ENCODE measurements at regions not wholly inside any gene's neighbourhood (a gene's known extent, or its start where the extent isn't known, plus 50 kb on each side); places are given as distances from the start of the nearest gene placed in this dataset.

GRCh38 chr15:60208709-60209108 is 189.1 kb downstream of the ANXA2 start:
- Histone ChIP-seq H3K36me3 (ENCODE audit: control insufficient read depth in 4 of 4, insufficient read depth in 3 of 4, low read depth in 1 of 4, low read length in 3 of 4) (no peaks in the 10 kb centered on the region), H3K27me3 (ENCODE audit: control insufficient read depth in 4 of 4, insufficient read depth in 4 of 4, low read length in 3 of 4) (peaks cover 0 to 9% (median 2%) of the 10 kb centered on the region in 4 donors), H3K9ac (ENCODE audit: low read depth in 1 of 2, low read length in 2 of 2) (no peak overlapping the region), H3K27ac (ENCODE audit: low read depth in 1 of 2, low read length in 2 of 2) (no peak overlapping the region), H3K4me1 (ENCODE audit: control insufficient read depth in 4 of 4, insufficient read depth in 4 of 4, low read length in 3 of 4) (no peaks in the 10 kb centered on the region), H3K9me3 (ENCODE audit: control insufficient read depth in 4 of 4, low read length in 3 of 4) (no peaks in the 10 kb centered on the region), H3K4me3 (ENCODE audit: low read depth in 1 of 3, low read length in 3 of 3) (no peak overlapping the region)
- DNase-seq (ENCODE audit: low spot score) = no peak
- WGBS = 68% methylated on average over 4 of the region's 4 CpGs
- TF ChIP-seq HNF4G (IDR thresholded peaks at IDR 0.05) = no peak
- TF ChIP-seq GABPA (IDR thresholded peaks at IDR 0.05 in 1 of 2, conservative IDR thresholded peaks at IDR 0.05 in 1 of 2) = no peak
- TF ChIP-seq, protein P1, sequence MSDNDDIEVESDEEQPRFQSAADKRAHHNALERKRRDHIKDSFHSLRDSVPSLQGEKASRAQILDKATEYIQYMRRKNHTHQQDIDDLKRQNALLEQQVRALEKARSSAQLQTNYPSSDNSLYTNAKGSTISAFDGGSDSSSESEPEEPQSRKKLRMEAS (IDR thresholded peaks at IDR 0.05) = no peak
- TF ChIP-seq RAD21 (IDR thresholded peaks at IDR 0.05) = no peak
- no peak for TF ChIP-seq YY1 (IDR thresholded peaks at IDR 0.05)

DNA sequence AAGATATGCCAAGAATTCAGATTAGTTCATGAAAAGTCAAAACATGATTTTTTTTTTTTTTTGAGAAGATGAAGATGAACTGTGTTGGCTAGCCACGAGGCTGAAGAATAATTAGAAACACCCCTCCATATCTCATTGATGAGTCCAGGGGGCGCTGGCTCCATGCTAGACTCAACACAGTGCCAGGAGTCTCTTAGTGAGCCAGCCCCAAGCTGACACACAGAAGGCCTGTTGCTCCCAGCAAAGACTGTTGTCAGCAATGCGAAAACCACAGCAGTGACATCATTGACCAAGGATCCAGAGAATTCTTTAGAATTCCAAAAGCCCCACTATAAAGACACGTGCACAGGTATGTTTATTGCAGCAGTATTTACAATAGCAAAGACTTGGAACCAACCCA is 185.2 kb downstream of the ANXA2 start:
- TF ChIP-seq, protein P2, sequence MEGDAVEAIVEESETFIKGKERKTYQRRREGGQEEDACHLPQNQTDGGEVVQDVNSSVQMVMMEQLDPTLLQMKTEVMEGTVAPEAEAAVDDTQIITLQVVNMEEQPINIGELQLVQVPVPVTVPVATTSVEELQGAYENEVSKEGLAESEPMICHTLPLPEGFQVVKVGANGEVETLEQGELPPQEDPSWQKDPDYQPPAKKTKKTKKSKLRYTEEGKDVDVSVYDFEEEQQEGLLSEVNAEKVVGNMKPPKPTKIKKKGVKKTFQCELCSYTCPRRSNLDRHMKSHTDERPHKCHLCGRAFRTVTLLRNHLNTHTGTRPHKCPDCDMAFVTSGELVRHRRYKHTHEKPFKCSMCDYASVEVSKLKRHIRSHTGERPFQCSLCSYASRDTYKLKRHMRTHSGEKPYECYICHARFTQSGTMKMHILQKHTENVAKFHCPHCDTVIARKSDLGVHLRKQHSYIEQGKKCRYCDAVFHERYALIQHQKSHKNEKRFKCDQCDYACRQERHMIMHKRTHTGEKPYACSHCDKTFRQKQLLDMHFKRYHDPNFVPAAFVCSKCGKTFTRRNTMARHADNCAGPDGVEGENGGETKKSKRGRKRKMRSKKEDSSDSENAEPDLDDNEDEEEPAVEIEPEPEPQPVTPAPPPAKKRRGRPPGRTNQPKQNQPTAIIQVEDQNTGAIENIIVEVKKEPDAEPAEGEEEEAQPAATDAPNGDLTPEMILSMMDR (IDR thresholded peaks at IDR 0.05; ENCODE audit: low read depth, low read length, missing input control) = no peak
- TF ChIP-seq HNF4G (IDR thresholded peaks at IDR 0.05) (no peak), GABPA (IDR thresholded peaks at IDR 0.05 in 1 of 2, conservative IDR thresholded peaks at IDR 0.05 in 1 of 2) (no peak), FOXA2 (IDR thresholded peaks at IDR 0.05) (no peak), YY1 (IDR thresholded peaks at IDR 0.05) (no peak), RAD21 (IDR thresholded peaks at IDR 0.05) (no peak)
- TF ChIP-seq, protein P3, sequence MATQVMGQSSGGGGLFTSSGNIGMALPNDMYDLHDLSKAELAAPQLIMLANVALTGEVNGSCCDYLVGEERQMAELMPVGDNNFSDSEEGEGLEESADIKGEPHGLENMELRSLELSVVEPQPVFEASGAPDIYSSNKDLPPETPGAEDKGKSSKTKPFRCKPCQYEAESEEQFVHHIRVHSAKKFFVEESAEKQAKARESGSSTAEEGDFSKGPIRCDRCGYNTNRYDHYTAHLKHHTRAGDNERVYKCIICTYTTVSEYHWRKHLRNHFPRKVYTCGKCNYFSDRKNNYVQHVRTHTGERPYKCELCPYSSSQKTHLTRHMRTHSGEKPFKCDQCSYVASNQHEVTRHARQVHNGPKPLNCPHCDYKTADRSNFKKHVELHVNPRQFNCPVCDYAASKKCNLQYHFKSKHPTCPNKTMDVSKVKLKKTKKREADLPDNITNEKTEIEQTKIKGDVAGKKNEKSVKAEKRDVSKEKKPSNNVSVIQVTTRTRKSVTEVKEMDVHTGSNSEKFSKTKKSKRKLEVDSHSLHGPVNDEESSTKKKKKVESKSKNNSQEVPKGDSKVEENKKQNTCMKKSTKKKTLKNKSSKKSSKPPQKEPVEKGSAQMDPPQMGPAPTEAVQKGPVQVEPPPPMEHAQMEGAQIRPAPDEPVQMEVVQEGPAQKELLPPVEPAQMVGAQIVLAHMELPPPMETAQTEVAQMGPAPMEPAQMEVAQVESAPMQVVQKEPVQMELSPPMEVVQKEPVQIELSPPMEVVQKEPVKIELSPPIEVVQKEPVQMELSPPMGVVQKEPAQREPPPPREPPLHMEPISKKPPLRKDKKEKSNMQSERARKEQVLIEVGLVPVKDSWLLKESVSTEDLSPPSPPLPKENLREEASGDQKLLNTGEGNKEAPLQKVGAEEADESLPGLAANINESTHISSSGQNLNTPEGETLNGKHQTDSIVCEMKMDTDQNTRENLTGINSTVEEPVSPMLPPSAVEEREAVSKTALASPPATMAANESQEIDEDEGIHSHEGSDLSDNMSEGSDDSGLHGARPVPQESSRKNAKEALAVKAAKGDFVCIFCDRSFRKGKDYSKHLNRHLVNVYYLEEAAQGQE (IDR thresholded peaks at IDR 0.05) = no peak
- Histone ChIP-seq H3K9me3 (ENCODE audit: control insufficient read depth in 4 of 4, low read length in 3 of 4) (no peaks in the 10 kb centered on the region), H3K27me3 (ENCODE audit: control insufficient read depth in 4 of 4, insufficient read depth in 4 of 4, low read length in 3 of 4) (no peaks in the 10 kb centered on the region), H3K4me3 (ENCODE audit: low read depth in 1 of 3, low read length in 3 of 3) (no peak overlapping the region), H3K36me3 (ENCODE audit: control insufficient read depth in 4 of 4, insufficient read depth in 3 of 4, low read depth in 1 of 4, low read length in 3 of 4) (no peaks in the 10 kb centered on the region), H3K4me1 (ENCODE audit: control insufficient read depth in 4 of 4, insufficient read depth in 4 of 4, low read length in 3 of 4) (no peaks in the 10 kb centered on the region), H3K9ac (ENCODE audit: low read depth in 1 of 2, low read length in 2 of 2) (no peak overlapping the region), H3K27ac (ENCODE audit: low read depth in 1 of 2, low read length in 2 of 2) (no peak overlapping the region)
- 68% methylated on average over 4 of the region's 4 CpGs for WGBS
- DNase-seq (ENCODE audit: low spot score) = no peak

- Histone ChIP-seq H3K4me1 (ENCODE audit: control insufficient read depth in 4 of 4, insufficient read depth in 4 of 4, low read length in 3 of 4) (no peaks in the 10 kb centered on the region), H3K9me3 (ENCODE audit: control insufficient read depth in 4 of 4, low read length in 3 of 4) (no peaks in the 10 kb centered on the region), H3K27me3 (ENCODE audit: control insufficient read depth in 4 of 4, insufficient read depth in 4 of 4, low read length in 3 of 4) (no peaks in the 10 kb centered on the region), H3K9ac (ENCODE audit: low read depth in 1 of 2, low read length in 2 of 2) (no peak overlapping the region), H3K36me3 (ENCODE audit: control insufficient read depth in 4 of 4, insufficient read depth in 3 of 4, low read depth in 1 of 4, low read length in 3 of 4) (no peaks in the 10 kb centered on the region), H3K4me3 (ENCODE audit: low read depth in 1 of 3, low read length in 3 of 3) (no peak overlapping the region), H3K27ac (ENCODE audit: low read depth in 1 of 2, low read length in 2 of 2) (no peak overlapping the region)
- WGBS = 56% methylated on average over 3 of the region's 3 CpGs
- no peak for DNase-seq (ENCODE audit: low spot score)
- TF ChIP-seq TAF1 (conservative IDR thresholded peaks at IDR 0.05) = no peak
- TF ChIP-seq, protein P1 (IDR thresholded peaks at IDR 0.05) = no peak
- TF ChIP-seq HNF4G (IDR thresholded peaks at IDR 0.05) = no peak
- no peak for TF ChIP-seq YY1 (IDR thresholded peaks at IDR 0.05)
- no peak for TF ChIP-seq NR2F2 (IDR thresholded peaks at IDR 0.05)
- TF ChIP-seq HNF4A (conservative IDR thresholded peaks at IDR 0.05) = no peak
- no peak for TF ChIP-seq FOXA2 (IDR thresholded peaks at IDR 0.05)
- TF ChIP-seq RXRA (IDR thresholded peaks at IDR 0.05) = no peak
- TF ChIP-seq RAD21 (IDR thresholded peaks at IDR 0.05) = no peak
- no peak for TF ChIP-seq EGR1 (IDR thresholded peaks at IDR 0.05; ENCODE audit: low read depth in 2 of 2)
- TF ChIP-seq, protein P4, sequence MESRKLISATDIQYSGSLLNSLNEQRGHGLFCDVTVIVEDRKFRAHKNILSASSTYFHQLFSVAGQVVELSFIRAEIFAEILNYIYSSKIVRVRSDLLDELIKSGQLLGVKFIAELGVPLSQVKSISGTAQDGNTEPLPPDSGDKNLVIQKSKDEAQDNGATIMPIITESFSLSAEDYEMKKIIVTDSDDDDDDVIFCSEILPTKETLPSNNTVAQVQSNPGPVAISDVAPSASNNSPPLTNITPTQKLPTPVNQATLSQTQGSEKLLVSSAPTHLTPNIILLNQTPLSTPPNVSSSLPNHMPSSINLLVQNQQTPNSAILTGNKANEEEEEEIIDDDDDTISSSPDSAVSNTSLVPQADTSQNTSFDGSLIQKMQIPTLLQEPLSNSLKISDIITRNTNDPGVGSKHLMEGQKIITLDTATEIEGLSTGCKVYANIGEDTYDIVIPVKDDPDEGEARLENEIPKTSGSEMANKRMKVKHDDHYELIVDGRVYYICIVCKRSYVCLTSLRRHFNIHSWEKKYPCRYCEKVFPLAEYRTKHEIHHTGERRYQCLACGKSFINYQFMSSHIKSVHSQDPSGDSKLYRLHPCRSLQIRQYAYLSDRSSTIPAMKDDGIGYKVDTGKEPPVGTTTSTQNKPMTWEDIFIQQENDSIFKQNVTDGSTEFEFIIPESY (IDR thresholded peaks at IDR 0.05) = no peak
- TF ChIP-seq FOXA1 (IDR thresholded peaks at IDR 0.05) = no peak
- TF ChIP-seq, protein P5, sequence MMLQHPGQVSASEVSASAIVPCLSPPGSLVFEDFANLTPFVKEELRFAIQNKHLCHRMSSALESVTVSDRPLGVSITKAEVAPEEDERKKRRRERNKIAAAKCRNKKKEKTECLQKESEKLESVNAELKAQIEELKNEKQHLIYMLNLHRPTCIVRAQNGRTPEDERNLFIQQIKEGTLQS (IDR thresholded peaks at IDR 0.05) = no peak
- TF ChIP-seq GABPA (IDR thresholded peaks at IDR 0.05 in 1 of 2, conservative IDR thresholded peaks at IDR 0.05 in 1 of 2) = no peak
Observed at GRCh38 chr15:60213377-60214000, 184.3 kb downstream of the ANXA2 start.
